ENCODE measurements at regions not wholly inside any gene's neighbourhood (a gene's known extent, or its start where the extent isn't known, plus 50 kb on each side); places are given as distances from the start of the nearest gene placed in this dataset.

- DNase-seq, result no peak
These were observed 373.1 kb downstream of the CSNK1G3 start for GRCh38 chr5:123885081-123885480.

GRCh38 chr5:123882965-123883345 is 371.0 kb downstream of the CSNK1G3 start:
- DNase-seq, result no peak

- DNase-seq, result no peak
These were observed 370.5 kb downstream of the CSNK1G3 start for GRCh38 chr5:123882319-123882964.

GRCh38 chr5:123881759-123882244 is 369.8 kb downstream of the CSNK1G3 start:
- no peak for DNase-seq

- no peak for DNase-seq
These were observed 368.9 kb downstream of the CSNK1G3 start for GRCh38 chr5:123880875-123881274.

- no peak for DNase-seq
These were observed 367.1 kb downstream of the CSNK1G3 start for GRCh38 chr5:123879071-123879470.

GRCh38 chr5:123876276-123876790 is 364.4 kb downstream of the CSNK1G3 start:
- DNase-seq, result no peak

- DNase-seq, result no peak
These were observed 363.7 kb downstream of the CSNK1G3 start for GRCh38 chr5:123875561-123876275.

GRCh38 chr5:123874600-123875201 is 362.7 kb downstream of the CSNK1G3 start:
- no peak for DNase-seq

- DNase-seq, result no peak
These were observed 361.9 kb downstream of the CSNK1G3 start for GRCh38 chr5:123873846-123874245.

- DNase-seq, result no peak
These were observed 359.4 kb downstream of the CSNK1G3 start for GRCh38 chr5:123871373-123871772.

- no peak for DNase-seq
These were observed 356.9 kb downstream of the CSNK1G3 start for GRCh38 chr5:123868881-123869280.

GRCh38 chr5:123868267-123868666 is 356.3 kb downstream of the CSNK1G3 start:
- DNase-seq, result no peak

- no peak for DNase-seq
These were observed 353.7 kb downstream of the CSNK1G3 start for GRCh38 chr5:123865641-123866040.

GRCh38 chr5:123864578-123864977 is 352.6 kb downstream of the CSNK1G3 start:
- DNase-seq, result no peak

- no peak for DNase-seq
These were observed 347.0 kb downstream of the CSNK1G3 start for GRCh38 chr5:123858938-123859337.

GRCh38 chr5:123856766-123857165 is 344.8 kb downstream of the CSNK1G3 start:
- no peak for DNase-seq

GRCh38 chr5:123855609-123856008 is 343.6 kb downstream of the CSNK1G3 start:
- no peak for DNase-seq

GRCh38 chr5:123845356-123846100 is 333.6 kb downstream of the CSNK1G3 start:
- no peak for DNase-seq

- DNase-seq, result no peak
These were observed 332.9 kb downstream of the CSNK1G3 start for GRCh38 chr5:123844873-123845272.

- DNase-seq, result no peak
These were observed 323.4 kb downstream of the CSNK1G3 start for GRCh38 chr5:123835421-123835820.

GRCh38 chr5:123830575-123830974 is 318.6 kb downstream of the CSNK1G3 start:
- no peak for DNase-seq

- no peak for DNase-seq
These were observed 315.8 kb downstream of the CSNK1G3 start for GRCh38 chr5:123827811-123828210.
